GM18508 (cell line): ENCODE measurements at regions not wholly inside any gene's neighbourhood (a gene's known extent, or its start where the extent isn't known, plus 50 kb on each side); places are given as distances from the start of the nearest gene placed in this dataset.

Experiments
- ATAC-seq: cut with Tn5 transposase; IDR thresholded peaks from one replicate; pipeline ENCODE4 v1.9.1; 2021; ENCODE audit warnings: moderate number of reproducible peaks; ENCODE audit not compliant: insufficient read depth, unreplicated experiment

DNA sequence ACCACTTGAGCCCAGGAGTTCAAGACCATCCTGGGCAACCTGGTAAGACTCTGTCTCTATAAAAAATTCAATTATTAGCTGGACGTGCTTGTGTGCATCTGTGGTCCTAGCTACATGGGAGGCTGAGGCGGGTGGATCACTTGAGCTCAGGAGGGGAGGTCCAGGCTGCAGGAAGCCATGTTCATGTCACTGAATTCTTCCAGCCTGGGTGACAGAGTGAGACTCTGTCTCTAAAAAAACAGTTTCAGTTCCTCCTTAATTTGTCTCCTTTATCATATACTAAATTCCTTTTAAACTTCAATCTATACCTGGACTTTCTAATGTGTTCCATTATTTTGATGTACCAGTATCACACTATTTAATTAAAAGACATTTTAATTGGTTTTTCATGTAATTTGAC is 422.2 kb upstream of the TLE4 start:
- ATAC-seq: no peak

DNA sequence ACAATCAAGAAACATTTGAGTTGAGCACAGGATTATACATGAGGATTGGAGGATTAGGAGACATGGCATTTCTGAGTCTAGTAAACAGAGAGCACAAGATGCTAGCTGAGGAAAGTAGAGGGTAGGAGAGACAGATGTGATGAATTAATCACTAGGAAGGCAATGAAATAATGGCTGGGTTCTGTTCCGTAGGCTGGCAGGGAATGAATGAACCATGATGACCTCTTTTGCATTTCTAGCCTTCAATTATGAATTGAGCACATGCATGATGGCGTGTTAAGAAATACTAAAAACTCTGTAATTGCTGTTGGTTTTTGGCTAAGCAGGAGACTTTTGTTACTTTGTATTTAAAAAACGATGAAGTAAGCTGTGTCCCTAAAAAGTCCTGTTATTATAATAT is 420.0 kb upstream of the TLE4 start:
- ATAC-seq: no peak

DNA sequence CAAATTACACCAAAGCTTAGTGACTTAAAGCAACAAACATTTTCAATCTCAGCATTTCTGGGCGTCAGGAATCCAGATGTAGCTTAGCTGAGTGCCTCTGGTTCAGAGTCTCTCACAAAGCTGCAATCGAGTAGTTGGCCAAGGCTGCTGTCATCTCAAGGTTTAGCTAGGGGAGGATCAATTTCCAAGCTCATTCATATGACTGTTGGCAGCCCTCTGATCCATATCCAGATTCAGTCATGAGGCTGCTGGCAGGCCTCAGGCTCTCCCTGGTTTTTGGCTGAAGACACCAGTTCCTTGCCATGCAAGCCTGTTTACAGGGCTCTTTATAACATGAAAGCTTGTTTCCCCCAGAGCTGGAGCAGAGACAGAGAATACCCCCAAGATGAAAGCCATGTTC is 419.5 kb upstream of the TLE4 start:
- no peak for ATAC-seq

DNA sequence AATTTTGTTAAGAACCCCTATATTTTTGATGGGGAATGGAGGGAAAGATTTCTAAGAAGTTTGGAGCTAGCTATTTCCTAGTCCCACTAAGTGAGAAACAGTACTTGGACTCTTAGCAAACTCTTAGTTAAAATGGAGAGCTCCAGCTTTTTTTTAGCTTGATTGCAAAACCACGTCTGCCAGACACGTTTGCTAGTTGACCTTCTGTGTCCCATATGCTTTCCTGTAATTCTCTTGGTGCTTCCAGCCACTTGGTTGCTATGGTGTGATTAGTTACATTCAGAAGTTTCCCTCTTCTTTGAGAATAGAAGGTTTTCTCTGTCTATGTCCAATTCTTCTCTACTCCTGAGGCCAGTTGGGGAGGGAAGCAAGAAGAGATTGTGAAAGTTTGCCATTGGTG is 417.0 kb upstream of the TLE4 start:
- ATAC-seq: no peak

DNA sequence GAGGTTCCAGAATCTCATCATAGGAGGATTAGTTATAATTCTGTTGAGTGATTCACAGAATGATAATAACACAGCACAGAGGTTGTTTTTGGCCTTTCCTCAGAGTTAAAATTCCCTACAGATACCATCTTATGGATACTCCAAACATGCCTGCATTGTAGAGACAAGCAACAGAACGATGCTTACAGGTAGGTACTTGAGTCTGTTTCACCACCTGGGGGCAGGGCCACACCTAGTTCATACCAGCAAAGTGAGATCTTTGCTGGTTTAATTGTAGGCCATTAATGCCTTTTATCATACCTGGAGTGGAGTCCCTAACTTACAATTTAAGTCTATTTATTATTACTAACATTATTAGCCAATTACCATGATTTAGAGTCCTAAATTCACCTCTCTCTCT is 416.5 kb upstream of the TLE4 start:
- ATAC-seq: no peak

DNA sequence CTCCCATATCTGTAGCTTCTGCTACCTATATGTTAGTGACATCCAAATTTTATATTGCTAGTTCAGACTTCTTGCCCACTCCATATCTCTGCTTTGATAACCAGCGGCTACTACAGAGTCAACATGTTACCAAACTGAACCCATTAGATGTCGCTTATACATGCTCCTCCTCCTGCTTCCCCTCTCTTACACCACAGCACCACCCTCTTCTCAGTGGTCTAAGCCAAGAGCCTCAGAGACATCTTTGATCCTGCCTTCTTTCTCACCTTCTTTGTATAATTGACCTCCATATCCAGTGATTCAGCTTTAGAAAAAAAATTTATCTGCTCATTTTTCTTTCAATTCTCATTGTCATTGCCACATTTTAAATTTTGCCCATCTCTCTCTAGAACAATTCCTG is 408.2 kb upstream of the TLE4 start:
- no peak for ATAC-seq

DNA sequence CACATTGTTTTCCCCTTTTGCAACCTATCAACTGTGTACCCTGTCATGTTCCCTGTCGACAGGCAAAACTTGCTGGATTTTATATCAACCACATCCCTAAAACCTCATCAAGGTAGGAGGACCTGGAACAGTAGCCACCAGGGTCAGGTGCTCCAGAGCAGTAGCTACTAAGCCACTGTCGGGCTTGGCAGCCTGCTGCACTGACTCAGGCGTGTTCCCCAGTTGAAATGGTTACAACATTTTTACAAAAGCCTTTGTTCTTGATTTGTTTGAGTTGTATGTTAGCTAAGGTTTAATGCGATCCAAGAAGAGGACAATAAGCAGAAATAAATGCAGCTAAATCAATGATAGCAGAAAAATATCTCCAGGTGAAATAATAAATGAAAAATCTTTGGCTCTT is 407.4 kb upstream of the TLE4 start:
- ATAC-seq: no peak

DNA sequence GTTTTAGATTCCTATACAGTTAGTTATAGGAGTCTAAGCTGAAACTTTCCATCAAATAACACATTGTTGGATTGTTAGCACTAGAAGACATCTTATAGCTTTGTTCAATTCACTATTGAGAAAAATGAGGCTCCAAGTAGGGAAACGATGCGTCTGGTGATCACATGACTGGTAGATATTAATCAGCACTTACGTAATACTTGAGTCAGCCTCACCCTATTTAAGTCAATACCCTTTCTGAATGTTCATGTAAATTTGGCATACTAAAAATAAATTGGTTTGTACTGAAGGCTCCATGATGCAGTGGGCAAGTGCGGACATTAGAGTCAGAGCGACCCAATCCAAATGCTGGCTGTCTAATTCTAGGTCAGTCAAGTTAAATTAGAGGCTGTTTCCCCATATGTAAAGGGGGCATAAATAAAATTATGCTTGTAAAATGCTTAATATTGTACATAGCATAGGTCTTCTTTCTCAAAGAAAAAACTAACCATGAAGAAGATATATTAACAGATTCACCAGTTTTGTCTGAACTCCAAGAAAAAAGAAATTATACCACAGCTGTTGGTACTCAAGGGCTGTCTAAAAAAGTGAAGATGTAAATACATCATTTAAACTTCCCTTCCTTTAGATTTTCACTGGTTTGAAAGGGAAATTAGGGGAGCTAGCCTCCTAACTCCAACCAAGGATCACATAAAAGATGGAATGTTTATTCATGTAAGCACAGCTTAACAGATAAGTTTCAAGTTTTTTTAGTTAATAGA is 406.6 kb upstream of the TLE4 start:
- ATAC-seq: no peak

DNA sequence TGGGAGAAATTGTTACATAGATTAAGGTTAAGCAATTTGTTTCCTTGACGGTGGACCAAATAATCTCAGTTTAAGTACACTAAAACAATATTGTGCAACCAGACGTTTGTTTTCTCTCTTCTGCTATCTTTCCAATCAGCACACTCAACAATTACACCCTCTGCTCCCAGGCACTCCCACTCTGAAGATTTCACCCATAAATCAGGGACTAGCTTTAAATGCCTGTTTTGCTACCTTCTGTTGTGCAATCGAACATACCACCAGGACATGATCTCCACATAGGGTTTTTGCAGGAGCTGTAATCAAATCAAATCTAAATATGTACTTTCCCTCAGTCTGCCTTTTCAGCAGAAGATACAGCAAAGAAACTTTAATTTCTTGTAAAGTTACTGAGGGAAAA is 405.8 kb upstream of the TLE4 start:
- no peak for ATAC-seq

DNA sequence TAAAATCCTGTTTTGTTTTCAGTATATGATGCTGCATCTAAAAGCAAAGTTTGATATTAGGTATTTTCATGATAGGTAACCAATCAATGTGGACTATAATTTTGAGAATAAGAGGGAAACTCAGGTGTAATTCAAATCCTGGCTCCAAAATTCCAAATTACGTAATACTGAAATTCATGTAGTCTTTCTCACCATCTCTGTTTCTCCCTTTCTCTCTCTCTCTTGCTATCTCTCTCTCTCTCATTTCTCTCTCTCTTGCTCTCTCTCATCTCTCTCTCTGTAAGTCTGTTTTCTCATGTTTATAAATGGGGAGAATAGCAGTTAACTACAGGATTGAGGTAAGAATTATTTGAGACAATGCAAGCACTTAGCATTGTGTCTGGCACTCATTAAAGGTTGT is 401.1 kb upstream of the TLE4 start:
- no peak for ATAC-seq

DNA sequence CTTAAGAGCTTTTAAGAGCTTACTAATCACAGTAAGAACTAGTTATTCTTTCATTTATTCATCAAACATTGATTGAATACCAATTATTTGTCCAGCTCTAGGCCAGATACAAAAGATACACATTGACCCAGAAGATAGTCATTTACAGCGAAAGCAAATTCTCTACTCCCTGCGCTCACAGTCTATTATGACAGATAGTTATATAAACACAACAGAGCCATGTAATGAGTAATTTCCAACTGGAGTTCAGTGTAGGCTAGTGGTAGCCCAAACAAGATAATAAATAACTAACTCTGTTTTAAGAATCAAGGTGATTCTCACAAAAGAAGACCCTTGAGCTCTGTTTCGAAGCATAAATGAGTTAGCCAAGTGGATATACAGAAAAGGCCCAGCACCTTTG is 397.8 kb upstream of the TLE4 start:
- no peak for ATAC-seq

DNA sequence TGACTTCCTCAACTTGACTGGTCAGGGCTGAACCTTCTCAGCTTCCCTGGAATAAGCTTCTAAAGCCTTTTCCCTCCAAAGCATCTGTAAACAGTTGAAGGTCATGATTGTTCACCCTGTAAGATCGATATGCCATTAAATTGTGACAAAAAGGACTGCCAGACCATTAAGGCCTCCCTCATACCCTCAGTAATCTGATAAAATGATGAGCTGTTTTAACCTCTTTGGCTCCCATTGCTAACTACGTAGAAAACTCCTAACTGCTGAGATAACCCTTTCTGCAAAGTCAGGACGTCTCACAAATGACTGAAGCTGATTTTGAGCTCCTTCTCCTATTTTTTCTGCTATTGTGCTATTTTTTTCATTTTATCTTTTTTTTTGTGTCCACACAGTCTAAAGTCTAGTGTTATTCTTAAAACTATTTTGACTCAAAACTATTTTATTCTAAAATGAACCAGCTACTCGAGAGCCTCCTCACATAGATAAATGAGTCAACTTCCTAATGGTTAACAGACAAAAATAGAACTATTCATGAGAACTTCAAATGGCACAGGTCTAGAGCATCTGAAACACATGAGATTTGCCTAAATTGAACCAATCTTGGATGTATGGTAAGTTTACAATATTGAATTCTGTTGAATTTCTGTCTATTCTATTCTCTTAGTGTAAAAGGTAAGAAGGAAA is 395.6 kb upstream of the TLE4 start:
- no peak for ATAC-seq

DNA sequence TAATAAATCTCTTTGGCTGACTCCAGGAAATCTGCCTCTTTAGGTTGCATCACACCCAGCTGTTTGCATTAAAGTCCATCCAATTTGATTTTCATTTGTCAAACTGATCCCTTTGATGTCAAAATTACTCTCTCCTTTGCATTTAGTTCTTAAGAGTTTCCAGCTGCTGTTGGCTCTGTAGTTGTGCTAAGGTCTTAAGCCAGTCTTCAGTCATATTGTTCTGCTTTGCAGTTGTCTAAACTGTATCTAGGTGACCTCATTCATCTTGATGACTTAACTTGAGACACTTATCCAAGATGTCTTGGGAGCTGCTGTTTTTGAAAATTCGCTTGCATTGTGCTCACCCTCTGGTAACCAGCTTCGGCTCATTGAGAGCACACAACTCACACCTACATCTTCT is 386.9 kb upstream of the TLE4 start:
- no peak for ATAC-seq

DNA sequence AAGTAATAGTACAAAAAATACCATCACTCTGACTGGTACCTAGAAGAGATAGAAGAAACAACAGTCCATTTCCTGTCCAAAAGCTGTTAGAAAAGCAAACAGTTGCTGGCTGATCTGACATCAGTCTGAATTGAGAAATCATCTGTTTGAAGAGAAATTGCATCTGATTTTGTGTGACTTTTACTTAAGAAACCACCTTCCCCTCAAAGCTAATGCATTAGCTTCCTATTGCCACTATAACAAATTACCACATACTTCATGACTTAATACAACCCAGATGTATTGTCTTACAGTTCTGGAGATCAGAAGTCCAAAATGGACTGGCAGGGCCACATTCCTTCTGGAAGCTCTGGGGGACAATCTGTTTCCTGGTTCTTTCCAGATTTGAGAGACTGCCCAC is 385.9 kb upstream of the TLE4 start:
- no peak for ATAC-seq

DNA sequence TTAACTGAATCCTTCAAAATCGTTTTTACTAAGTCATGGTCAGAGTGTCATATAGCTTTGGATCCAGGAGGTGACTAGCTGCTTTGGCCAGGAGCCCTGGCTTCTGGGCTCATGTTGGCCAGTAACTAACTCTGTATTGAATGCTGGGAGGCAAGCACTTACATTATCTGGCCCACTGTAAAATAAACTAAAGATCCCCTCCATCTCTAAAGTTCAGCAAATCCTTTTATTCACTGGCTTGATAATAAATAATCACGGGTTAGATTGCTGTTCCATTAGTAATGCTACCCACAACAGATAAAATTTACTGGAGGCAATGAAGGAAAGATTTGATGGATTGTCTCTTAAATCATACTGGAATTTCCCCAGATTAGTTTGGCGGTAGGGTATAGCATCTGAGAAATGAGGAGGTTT is 382.2 kb upstream of the TLE4 start:
- no peak for ATAC-seq

DNA sequence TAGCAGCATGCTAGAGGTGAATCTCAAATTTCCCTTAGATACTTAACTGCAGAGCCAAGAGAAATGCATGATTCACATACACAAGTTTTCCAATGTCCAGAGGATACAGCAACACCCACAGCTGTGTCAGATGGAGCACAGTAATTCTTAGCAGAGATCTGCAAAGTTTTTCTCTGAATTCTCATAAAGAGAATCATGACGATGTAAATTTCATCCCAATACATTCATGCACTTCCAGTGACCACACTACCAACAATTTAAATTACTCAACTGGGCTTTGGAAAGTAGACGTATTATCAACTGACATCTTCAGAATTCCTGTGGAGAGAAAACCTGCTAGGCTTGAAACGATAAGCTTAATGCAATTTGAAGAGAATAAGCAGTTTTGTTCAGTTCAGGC is 378.8 kb upstream of the TLE4 start:
- no peak for ATAC-seq

DNA sequence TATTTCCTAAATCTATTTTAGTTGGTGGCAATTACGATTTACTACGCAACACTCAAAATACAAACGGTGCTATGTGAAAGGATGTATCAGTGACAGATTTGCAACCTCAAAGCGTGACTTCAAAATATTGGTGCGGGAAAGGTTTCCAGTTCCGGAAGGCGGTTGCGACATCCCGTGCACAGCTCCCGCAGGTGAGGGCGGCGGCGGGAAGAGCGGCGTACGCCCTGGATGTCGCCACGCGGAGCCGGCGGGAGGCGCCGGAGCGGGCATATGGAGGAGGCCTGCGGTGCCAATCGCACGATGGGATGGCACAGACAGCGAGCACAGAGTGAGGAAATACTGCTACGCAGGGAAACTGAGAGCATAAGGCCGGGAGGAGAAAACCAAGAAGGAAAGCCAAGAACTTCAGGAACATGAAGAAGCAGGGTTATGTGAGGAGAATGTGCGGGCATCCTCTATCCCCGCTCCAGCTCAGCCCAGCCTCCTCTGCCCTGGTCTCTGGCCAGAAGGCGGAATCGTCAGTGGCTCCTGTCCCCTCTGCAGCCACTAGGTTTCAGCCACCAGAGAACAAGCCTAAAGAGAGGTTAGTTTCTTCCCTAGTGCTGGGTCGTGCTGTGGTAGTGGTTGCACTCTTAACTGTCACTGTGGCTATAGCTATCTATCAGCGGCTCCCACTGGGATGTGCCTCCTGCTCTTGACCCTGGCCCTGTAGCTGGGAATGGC is 378.1 kb upstream of the TLE4 start:
- no peak for ATAC-seq

DNA sequence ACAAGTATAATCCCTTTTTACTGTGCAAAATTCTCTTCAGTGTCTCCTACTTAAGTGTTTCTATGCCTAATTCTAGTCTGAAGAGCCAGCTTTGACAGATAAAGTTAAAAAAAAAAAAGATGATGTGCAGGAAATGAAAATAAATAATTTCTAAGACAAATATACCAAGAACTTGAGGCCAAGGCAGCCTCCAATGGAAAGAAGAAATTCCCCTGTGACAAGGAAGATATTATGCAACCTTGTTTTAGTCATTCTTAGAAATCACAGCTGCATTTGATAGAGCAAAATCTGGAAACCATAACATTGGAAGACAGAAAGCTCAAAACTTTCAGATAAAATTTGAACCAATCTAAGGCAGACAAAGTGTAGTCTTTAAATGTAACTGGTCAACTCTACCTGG is 375.9 kb upstream of the TLE4 start:
- no peak for ATAC-seq

DNA sequence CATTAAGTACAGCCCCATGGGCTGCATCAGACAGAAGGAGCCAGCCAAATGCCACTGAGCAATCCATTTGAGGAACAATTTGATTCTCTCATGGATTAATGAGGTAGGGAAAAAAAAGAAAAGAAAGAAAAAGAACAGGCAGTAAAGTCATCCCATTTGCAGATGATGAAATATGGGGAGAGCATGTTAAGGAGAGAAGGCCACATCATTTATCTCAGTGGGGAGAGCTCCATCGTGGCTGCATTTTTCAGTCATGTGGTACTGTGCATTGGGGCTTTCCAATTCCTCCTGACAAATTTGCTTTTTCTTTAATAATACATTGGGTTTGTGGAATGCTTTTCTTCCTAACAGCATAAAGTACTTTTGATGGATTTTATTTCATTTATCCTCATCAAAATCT is 375.2 kb upstream of the TLE4 start:
- no peak for ATAC-seq

DNA sequence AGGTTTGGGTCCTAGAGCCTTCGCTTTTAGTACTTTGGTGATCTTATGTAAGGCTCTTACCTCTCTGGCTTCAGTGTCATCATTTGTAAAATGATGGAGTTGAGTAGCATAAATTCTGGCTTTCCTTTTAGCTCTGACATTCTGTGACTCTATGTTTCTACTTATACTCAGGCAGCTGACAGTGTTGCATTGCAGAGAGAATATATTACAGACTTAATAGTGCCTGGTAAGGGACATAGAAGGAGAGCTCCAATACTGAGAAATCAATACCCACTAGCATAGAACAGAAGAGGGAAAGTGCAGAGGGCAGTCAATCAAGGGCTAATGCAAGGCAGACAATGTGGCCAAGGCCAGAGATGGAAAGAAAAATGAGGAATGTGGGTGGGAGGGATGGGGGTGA is 371.4 kb upstream of the TLE4 start:
- ATAC-seq: no peak

DNA sequence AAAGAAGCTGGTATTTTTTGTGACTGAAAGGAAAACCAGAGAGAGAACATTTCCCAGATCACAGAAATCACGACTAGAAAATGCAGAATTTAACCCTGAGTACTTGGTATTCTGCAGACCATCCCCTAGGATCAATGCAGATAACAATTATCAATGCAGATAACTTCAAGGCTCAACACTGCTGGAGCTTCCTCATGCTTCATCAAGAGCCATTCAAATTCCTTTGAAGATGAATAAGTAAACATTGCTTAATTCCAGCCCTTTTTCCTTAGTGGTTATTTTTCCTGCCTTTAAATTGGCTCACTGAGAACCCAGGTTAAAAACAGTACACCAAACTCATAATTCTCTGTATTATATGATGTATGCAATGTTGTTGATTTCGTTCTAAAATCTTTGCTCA is 370.1 kb upstream of the TLE4 start:
- ATAC-seq: no peak
